ENCODE measurements at regions not wholly inside any gene's neighbourhood (a gene's known extent, or its start where the extent isn't known, plus 50 kb on each side); places are given as distances from the start of the nearest gene placed in this dataset.
"Not testable (repeated sequence)": the region's sequence is repeated elsewhere in the genome, so short reads cannot be mapped to it uniquely, and the experiment has no call there.

DNA sequence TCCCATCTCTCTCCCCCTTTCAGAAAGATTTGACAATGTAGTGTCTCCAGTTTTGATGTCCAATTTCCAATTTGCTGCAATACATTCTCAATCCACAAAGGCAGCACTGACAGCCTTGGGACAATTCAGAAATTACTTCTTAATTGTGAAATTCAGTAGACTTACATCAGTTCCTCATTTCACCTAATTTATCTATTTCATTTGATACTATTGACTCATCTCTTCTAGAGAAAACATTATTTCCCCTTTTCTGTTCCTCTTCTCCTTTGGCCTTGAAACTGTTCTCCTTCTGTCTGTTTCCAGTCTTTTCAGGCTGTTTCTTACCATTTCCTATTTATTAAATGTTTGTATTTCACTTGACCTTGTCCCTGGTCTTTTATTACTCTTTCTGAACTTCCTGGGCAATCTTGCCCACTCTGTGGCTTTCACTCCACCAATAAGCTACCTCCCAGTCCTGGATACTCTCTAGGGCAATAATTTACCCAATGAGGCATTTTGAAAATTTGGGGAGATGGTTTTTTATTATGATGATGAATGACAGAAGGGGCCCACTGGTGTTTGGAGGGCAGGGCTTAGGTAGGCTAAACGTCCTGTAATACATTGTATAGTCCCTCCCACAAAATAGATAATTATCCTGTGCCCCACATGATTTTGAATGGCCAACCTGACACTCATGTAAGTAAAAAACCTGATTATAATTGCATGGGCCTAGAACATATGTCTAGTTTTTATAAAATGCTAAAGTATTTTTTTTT is 498.0 kb upstream of the BOD1L1 start:
- peak; percentile 88 to 91 for DNase-seq

DNA sequence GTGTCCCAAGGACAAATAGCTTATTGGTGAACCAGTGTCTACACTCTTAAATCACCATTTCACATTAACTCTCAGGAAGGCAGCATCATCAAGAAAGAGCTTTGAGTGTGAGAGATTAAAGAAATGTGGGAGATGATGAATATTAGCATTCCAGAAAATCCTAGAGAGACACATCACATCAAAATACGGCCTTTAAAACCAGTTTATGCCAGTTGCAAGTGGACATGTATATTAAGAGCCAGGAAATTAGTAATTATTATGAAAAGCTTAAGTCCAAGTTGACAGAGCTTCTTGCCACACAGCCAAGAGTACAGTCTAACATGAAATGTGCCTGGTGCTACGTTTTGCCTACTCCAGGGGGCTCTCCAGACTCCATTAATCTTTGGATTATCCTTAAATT is 503.0 kb upstream of the BOD1L1 start:
- no peak for DNase-seq

DNA sequence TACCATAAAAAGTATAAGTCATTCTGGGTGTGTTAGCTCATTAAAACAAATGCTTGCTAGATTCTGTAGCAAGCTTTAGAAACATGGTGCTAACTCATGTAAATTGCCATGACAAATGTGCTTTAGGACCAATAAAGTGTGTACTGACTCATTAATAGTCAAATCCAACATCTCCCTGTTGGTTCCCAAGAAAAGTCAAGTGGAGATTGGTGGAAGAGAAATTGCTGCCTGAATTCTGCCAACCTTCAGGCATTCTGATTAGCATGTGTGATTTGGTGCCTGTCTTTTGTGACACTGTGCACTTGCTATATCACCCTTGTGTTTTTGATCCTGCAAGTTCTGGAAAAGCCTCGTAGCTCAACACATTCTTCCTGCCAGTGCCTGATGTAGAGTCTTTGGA is 503.8 kb upstream of the BOD1L1 start:
- DNase-seq, result no peak

DNA sequence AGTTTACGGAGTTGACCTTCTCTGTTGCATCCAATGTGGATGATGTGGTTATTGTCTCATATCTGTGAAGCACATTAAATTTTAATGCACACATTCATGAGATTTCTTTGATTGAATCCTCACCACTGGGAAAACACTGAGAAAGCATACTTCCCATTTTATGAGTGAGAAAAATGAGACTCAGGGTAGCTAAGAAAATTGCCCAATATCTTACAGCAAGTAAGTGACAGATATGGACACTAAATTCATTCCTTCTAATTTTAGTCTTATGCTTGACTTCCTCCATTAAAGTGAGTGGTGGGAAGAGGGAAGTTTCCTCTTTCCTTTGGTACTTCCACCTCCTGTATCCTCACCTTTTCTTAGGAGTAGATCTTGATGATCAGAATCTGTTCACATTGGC is 504.8 kb upstream of the BOD1L1 start:
- DNase-seq, result peak; percentile 61

DNA sequence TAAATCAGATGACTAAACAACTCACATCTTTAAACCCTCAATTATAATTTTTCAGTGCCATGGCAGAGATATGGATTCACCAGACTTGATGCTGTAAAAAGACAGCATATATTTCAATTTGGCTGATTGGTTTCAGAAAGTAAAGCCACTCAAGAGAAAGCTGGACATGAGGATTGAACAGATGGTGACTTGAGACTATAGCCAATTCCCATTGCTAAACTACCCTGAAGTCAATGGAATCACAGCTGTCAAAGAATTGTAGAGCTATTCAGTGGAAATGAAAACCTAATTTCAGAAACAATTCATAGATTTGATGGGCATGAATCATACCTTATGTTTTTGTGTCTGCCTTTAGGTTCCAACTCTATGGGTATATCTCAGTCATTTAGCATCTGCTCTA is 510.6 kb upstream of the BOD1L1 start:
- DNase-seq, result no peak

DNA sequence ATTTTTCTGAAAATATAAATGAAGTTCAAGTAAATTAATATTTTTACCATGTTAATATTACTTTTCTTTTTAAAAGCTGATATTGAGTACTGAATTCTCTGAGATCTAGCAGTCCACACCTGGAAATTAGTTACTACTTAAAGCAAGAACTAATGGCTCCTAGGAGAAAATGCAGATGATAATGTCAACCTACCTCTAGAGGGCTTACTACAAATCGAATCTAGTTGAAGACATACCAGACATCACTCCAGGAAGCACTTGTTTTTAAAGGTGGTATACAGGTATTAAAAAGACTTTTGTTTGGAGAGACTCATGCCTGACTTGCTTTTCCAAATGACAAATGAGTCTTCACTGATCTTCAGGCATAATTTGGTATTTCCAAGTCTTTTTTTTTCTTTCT is 516.4 kb upstream of the BOD1L1 start:
- DNase-seq, result no peak

DNA sequence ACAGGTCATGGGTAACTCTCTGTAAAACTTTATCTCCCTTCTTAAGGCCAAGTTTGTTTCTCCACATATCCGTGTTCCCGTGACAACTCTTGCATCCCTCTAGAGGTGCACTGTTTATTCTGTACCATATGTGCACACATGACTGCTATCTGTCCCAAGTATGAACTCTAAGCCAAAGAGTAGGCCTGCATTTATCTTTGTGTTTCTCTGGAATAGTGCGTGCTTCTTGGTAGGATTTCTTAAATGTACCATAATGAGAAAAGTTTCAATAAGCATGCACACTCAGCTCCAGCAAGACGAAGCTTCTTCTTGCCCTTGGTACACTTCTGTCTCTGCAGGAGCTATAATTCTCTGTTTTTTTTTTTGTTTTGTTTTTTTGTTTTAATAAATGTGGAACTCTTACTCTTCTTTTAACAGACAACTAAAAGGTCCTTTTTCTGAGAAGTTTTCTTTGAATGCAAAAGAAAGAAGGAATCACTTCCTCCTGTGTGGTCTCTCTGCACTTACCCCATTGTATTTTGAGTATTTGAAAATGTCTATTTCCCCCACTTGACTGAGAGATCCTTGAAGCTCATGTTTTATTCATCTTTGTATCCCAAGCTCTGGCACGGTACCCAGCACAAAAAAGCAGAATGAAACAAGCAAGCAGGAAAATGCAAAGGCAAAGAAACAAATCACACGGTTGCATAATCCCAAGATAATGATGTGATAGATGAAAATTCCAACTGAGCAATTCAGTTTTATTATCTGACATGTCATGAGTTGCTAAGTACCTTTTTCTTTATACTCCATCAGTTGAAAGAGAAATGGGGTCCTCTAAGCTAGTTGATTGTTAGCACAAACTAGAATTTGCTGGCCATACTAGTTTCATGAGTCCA is 521.9 kb upstream of the BOD1L1 start:
- no peak for DNase-seq

DNA sequence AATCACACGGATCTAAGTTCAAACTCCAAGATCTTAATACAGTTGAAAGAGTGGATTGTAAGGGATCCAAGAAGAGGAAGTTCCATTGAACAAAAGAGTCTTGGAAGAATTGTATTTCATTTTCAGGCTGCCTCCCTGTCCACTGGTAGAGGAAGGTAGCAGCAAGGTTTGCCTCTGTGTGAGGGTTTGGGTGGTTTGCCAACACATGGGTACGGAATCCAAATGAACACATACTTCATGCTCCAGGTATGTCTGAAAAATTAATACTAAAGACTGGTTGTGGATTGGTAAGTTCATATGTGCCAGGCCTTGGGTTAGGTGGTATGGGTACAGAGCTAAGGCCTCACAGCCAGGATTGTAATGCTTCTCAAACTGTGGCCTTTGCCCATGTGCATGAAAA is 523.6 kb upstream of the BOD1L1 start:
- no peak for DNase-seq

DNA sequence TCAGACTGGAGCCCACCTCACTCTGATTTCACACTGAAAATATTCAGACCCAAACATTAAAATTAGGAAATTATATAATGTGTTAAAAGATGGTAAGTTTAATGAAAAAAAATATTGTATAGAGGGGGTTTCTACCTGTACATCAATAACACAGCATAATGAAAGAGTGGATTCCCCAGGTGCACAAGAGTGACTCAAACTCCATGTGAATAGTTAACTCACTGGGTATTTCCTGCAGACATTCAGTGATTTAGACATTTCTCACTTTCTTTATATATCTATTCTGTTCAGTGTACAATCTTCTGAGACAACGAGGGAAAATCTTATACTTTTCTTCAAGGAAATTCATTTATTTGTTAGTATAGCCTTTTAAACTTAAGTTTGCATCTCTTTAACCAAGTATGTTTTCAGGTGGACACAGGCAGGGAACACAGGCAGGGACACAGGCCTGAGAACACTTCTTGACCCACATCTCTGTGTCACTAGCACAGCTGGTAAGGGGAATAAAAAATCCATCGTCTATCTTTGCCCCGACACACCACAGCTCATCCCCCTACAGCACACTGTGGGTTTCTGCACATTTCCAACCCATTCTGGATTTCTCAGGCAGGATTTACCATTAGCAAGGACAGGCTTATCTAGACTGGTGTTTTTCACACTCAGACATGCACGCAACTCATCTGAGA is 525.5 kb upstream of the BOD1L1 start:
- no peak for DNase-seq

DNA sequence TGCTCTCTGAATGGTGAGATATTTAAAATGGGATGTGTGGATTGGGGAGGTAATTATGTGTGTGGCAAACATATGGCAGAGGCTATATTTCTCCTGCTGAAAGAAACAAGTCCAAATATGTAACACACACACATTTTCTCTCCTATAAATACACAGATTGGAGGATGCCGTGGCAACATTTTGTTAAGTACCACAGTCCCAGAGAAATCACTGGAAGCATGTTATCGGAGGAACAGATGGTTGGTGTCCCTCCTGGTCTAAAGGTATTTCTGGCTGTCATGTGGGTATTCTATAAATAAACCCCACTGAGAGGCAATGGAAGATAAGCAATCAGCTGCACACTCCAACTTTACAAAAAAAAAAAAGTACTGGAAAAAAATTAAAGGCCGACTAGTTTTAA is 528.3 kb upstream of the BOD1L1 start:
- no peak for DNase-seq

DNA sequence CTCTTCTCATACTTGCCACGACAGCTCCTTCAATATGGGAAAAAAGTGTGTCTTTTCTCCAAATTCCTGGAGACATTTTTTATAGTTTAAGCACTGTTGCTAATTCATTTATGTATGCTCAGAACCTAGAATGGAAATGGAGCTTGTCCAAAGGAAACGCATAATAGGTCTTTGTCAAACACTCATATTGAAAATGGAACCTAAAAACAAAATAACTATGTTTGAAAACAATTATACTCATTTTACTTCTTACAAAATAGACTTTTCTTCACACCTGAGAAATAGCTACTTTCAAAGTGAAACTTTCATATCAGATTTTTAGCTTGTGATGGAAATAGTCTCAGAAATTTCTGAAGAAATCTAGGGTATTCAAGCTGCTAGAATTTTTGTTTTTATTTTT is 529.7 kb upstream of the BOD1L1 start:
- no peak for DNase-seq

DNA sequence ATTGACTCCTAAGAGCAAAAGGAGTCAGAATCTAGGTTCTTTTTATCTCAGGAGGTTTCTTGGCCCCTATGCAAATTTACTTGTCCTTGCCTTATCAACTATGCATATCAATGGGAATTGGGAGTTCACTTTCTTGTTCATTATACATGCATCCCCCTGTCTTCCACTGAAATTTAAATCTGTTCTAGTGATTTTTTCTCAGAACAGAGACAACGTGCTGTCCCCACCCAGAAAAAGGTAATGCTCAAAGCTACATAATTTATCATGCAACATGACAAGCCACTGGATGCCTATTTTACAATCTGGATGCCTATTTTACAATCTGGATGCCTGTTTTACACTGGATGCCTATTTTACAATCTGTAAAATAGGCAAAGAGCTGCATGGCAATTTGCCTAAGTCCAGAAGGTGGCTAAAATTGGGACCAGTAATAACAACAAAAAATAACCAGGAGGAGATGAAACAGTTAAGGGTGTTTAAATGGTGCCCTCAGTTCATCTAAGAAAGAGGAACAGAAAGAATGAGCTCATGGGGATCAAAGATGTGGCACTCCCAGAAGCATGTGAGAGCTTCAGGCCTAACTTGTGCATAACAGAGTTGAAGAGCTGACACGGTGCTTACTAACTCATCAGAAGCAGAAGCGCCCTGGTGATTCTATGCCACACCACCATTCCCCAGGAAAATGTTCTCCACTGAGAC is 537.8 kb upstream of the BOD1L1 start:
- peak; percentile 75 to 84 for DNase-seq

DNA sequence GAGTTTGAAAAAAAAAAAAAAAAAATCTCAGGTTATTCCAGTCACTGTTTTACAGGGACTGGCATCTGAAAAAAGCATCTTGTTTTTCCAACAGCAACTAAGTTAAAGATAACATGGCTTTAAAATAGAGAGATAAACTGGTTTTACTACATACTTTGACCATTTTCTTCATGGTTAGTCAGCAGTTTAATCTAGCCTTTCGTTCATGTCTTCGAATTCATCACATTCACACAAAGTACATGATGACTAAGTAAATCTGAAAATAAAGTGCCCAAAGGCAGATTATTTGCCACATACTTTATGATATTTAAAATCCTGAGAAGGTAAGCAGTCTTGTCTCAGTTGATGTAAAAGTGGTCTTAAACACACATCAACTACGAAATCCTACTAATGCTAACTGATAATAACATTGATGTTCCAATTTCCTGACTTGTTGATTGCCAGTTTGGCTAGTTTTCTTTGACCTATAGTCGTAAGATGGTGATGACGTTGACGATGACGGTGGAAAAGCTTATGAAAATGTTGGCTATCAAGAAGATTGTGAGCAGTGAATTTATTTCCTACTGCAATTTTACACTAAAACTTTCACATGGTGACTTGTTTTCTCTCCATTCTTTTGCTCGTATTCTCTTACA is 540.5 kb upstream of the BOD1L1 start:
- DNase-seq, result no peak

DNA sequence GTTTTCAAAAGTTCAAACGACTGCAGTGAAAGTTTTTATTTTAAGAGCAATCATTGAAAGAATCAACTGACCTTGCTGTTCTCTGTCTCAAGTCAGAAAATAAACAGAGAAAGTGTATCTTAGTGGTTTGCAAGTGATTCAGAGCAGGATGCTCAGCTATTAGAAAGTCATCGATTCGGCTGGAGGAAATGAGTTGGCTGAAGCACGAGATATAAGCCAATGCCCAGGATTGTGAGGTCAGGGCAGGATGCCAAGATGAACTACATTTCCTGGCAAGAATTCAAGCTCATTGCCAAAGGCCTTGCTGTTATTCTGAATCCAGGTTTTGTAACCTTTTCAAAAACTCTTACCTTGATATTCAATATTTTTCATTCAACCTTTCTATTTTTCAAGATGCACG is 541.4 kb upstream of the BOD1L1 start:
- DNase-seq, result peak; percentile 31 to 62

DNA sequence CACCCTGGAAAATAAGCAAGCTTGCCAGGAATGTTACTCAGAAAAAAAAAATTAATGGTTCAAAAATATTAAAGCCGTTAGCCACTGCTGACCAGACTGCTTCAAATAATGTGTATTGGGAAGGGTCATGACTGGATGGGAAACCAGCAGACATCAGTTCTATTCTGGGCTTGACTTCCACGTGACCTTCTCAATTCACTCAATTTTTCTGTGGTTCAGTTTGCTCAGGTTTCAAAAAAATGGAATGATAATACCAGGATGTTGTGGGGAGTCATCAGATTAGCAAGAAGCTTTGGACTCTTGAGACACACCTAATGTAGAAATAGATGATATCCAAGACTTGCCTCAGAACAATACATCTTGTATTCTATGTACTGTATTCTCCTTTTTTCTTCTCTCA is 541.9 kb upstream of the BOD1L1 start:
- no peak for DNase-seq

DNA sequence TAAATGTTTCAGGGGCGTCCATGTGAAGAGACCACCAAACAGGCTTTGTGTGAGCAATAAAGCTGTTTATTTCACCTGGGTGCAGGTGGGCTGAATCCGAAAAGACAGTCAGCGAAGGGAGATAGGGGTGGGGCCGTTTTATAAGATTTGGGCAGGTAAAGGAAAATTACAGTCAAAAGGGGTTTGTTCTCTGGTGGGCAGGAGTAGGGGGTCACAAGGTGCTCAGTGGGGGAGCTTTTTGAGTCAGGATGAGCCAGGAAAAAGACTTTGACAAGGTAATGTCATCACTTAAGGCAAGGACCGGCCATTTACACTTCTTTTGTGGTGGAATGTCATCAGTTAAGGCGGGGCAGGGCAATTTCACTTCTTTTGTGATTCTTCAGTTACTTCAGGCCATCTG is 542.4 kb upstream of the BOD1L1 start:
- not testable (repeated sequence) for DNase-seq

DNA sequence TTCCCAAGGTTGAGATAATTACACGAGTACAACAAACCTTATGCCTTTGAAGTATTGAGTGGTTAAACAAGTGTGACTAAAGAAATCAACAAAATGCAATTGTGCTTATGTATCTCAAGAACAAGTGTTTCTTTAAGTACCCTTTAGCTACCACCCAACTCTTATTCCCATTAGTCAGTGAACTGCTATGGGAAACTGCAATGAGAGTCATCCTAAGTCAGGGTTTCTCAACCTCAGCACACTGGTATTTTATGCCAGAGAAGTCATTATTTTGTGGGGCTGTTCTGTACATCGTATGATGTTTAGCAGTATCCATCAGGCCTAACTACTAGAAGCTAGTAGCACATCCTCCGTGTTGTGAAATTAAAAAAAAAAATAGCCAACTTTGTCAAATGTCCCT is 549.1 kb upstream of the BOD1L1 start:
- DNase-seq, result no peak

DNA sequence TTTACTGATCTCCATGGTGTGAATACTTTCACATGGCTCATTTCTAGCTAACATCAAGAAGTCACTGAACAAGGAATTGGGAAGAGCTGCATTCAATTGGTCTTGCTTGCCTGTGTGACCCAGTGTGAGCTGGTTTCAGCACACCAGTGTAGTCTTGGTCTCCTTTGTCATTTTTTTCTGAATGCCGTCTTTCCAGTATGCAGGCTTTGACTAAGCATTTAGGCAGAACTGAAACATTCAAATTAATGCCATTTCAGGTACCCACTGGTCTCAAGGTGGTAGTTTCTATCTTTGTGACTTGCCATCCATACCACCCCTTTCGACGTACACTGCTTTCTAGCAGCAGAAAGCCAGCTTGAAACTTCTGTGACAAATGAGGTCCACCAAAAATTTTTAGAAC is 550.5 kb upstream of the BOD1L1 start:
- DNase-seq, result no peak

DNA sequence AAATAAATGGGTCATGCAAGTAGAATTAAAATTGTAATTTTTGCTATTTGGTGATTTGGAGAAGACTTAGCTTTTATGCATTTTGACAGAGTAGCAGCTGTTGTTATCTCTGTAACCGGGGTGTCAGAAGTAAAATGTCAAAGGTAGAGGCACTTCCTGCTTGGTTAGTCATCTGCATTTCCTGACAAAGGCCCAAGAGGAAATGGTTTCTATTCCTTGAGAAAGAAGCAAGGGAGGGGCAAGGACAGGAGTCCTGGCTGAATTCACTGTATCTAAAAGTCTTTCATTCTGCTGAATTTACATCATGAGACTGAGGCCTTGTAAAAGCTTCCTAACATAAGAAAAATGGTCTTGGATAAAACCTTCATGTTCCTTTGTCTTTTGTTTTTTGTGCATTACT is 550.9 kb upstream of the BOD1L1 start:
- DNase-seq, result peak in 1 of 2 donors; percentile 19

DNA sequence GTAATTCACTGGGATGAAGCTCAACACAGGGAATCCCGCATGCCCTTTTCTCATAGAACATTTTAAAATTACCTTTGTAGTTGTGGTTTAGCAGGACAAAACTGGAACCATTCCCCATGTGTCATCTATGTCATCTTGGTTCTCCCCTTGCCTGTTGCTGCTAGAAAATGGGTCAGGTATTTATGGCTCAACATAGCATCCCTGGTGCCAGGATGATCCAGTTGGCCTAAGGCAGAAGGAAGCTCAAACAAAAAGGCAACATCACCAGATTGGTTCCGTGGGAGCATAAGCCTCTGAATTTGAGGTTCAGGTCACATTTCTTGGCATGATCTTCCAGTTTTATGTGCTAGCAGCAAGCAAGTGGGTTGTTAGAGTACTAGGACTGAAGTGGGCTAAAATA is 552.6 kb upstream of the BOD1L1 start:
- DNase-seq, result no peak

DNA sequence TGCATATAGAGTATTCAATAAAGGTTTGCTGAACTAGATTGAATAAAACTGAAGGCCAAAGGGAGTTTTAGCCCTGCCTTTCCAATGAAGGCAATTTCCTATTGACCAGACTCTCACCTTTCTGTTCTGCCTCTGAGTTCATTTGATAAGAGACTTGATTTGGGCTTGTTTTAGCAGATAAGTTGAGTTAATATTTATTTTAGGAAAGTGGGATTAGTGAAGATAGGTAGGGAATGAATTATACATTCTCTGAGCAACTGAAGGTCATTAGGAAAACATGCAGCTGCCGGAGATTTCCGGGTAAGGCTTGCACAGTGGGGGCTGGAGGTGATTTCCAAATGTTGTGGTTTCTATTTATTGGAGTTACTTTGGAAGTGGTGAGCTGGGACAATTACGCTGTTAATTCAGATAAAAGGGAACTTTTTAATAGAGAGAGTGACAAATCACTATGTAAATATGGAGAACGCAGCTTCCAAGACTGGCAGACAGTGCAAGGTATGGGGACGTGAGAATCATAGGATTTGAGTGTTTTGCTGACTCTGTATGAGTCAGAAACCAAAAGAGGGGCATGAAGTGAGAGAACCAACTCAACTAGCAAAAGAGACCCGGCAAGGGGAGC is 553.6 kb upstream of the BOD1L1 start:
- no peak for DNase-seq

DNA sequence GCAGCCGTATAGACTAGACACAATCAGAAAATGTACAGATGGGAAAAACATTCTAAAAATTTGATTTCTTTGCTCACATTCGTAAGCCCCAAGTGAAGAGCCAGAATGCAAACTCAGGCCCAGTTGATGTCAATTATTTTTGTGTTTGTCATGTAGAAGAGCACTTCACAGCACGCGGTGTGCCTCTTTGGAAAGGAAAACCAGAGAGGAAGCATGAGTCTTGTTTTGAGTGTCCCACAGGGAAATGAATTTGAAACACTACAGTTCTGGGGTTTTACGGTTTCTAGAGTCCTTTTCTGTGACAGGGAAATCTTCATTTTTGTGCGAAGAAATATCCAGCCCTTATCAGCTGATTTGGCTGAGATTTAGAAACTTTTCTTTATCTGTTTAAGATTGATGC is 554.6 kb upstream of the BOD1L1 start:
- no peak for DNase-seq

Data from inflammatory macrophage treated with lipopolysaccharide for 1 hour (primary cell).